ENCODE measurements at regions not wholly inside any gene's neighbourhood (a gene's known extent, or its start where the extent isn't known, plus 50 kb on each side); places are given as distances from the start of the nearest gene placed in this dataset.

- DNase-seq (no peak), ATAC-seq (no peak)
- Histone ChIP-seq H4K20me1 (ENCODE audit: low read length) (no peaks in the 10 kb centered on the region), H3K4me3 (ENCODE audit: low read length) (no peak overlapping the region), H3F3A (ENCODE audit: low read length, unreplicated experiment) (no peaks in the 10 kb centered on the region), H3K36me3 (ENCODE audit: low read depth, low read length) (no peaks in the 10 kb centered on the region), H3K27me3 (ENCODE audit: low read length) (no peaks in the 10 kb centered on the region), H3K9ac (ENCODE audit: low read length) (no peak overlapping the region), H3K9me2 (replicated peaks; ENCODE audit: low read length) (no peaks in the 10 kb centered on the region), H3K79me2 (ENCODE audit: low read length) (no peaks in the 10 kb centered on the region), H3K9me3 (ENCODE audit: low read length) (no peaks in the 10 kb centered on the region), H3K4me1 (ENCODE audit: insufficient read depth, low read length) (no peaks in the 10 kb centered on the region), H3K27ac (ENCODE audit: low read length) (no peak overlapping the region), H3K4me2 (ENCODE audit: low read length) (no peak overlapping the region), H2AFZ (ENCODE audit: low read length) (no peak overlapping the region)
- BruUV-seq (replicated peaks): no TSS peak
- POLR2A ChIA-PET (ENCODE audit: unreplicated experiment): no interaction called here
- intact Hi-C loops (cut with micrococcal nuclease): no loop called here
- CTCF ChIA-PET: no interaction called here
- TF ChIP-seq EZH2phosphoT487 (IDR thresholded peaks at IDR 0.05; ENCODE audit: borderline replicate concordance, low read length): no peak
- TF ChIP-seq EZH2 (IDR thresholded peaks at IDR 0.05; ENCODE audit: low read length, unreplicated experiment): no peak
These were observed 76.4 kb upstream of the OSBPL11 start for GRCh38 chr3:125671461-125672243.

DNA sequence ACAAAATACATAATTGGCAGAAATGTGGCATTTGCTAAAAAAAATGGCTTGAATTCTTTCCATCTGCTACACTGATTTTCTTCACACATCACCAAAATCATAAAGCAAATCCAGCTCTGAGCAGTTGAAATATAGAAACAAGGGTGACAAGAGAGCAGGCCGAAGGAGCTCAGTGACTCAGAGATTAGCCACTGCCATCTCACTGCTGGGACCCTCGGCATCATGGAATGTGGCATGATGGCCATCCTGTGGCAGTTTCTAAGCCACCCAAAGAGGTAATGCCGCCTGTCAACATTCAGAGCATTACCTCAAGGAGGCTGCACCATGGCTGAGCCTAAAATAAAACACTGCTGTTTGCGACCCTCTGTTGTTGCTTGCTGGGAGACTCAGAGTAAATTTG lies 80.5 kb upstream of the OSBPL11 start:
- ChIA-PET POLR2A (ENCODE audit: unreplicated experiment) (no interaction called here), CTCF (no interaction called here)
- intact Hi-C loops (cut with micrococcal nuclease): no loop called here
- TF ChIP-seq CTCF (conservative IDR thresholded peaks at IDR 0.05; ENCODE audit: low read depth, low read length) (no peak), EZH2 (IDR thresholded peaks at IDR 0.05; ENCODE audit: low read length, unreplicated experiment) (no peak), EZH2phosphoT487 (IDR thresholded peaks at IDR 0.05; ENCODE audit: borderline replicate concordance, low read length) (no peak)
- Histone ChIP-seq H3K9me2 (replicated peaks; ENCODE audit: low read length) (no peaks in the 10 kb centered on the region), H3K36me3 (ENCODE audit: low read depth, low read length) (no peaks in the 10 kb centered on the region), H3K9ac (ENCODE audit: low read length) (no peak overlapping the region), H3K9me3 (ENCODE audit: low read length) (no peaks in the 10 kb centered on the region), H3K79me2 (ENCODE audit: low read length) (no peaks in the 10 kb centered on the region), H3K4me1 (ENCODE audit: insufficient read depth, low read length) (no peaks in the 10 kb centered on the region), H3F3A (ENCODE audit: low read length, unreplicated experiment) (no peaks in the 10 kb centered on the region), H4K20me1 (ENCODE audit: low read length) (no peaks in the 10 kb centered on the region), H3K4me3 (ENCODE audit: low read length) (no peak overlapping the region), H3K4me2 (ENCODE audit: low read length) (no peak overlapping the region), H2AFZ (ENCODE audit: low read length) (no peak overlapping the region), H3K27me3 (ENCODE audit: low read length) (no peaks in the 10 kb centered on the region), H3K27ac (ENCODE audit: low read length) (no peak overlapping the region)
- no TSS peak for BruUV-seq (replicated peaks)
- ATAC-seq: no peak
- no peak for DNase-seq

GRCh38 chr3:125679258-125679657 lies 84.0 kb upstream of the OSBPL11 start:
- POLR2A ChIA-PET (ENCODE audit: unreplicated experiment): no interaction called here
- no peaks in the 10 kb centered on the region for H3K4me1 ChIP-seq (ENCODE audit: insufficient read depth, low read length)
- ATAC-seq: no peak
- H2AFZ ChIP-seq (ENCODE audit: low read length): no peak overlapping the region
- no peak for DNase-seq
- no peaks in the 10 kb centered on the region for H3K79me2 ChIP-seq (ENCODE audit: low read length)
- no peaks in the 10 kb centered on the region for H4K20me1 ChIP-seq (ENCODE audit: low read length)
- no peak overlapping the region for H3K27ac ChIP-seq (ENCODE audit: low read length)
- H3K9ac ChIP-seq (ENCODE audit: low read length): no peak overlapping the region
- no peaks in the 10 kb centered on the region for H3K27me3 ChIP-seq (ENCODE audit: low read length)
- H3K4me2 ChIP-seq (ENCODE audit: low read length): no peak overlapping the region
- no TSS peak for BruUV-seq (replicated peaks)
- H3K9me3 ChIP-seq (ENCODE audit: low read length): no peaks in the 10 kb centered on the region
- H3K9me2 ChIP-seq (replicated peaks; ENCODE audit: low read length): no peaks in the 10 kb centered on the region
- no peaks in the 10 kb centered on the region for H3K36me3 ChIP-seq (ENCODE audit: low read depth, low read length)
- no peak overlapping the region for H3K4me3 ChIP-seq (ENCODE audit: low read length)
- no peaks in the 10 kb centered on the region for H3F3A ChIP-seq (ENCODE audit: low read length, unreplicated experiment)
- TF ChIP-seq EZH2phosphoT487 (IDR thresholded peaks at IDR 0.05; ENCODE audit: borderline replicate concordance, low read length) (no peak), CTCF (conservative IDR thresholded peaks at IDR 0.05; ENCODE audit: low read depth, low read length) (no peak; the same call in 1 of the 2 replicates), EZH2 (IDR thresholded peaks at IDR 0.05; ENCODE audit: low read length, unreplicated experiment) (no peak)
- CTCF ChIA-PET: no interaction called here
- intact Hi-C loops (cut with micrococcal nuclease): no loop called here
